ENCODE measurements at regions not wholly inside any gene's neighbourhood (a gene's known extent, or its start where the extent isn't known, plus 50 kb on each side); places are given as distances from the start of the nearest gene placed in this dataset.

- H3K27ac Mint-ChIP-seq (ENCODE audit: unreplicated experiment) = no peak overlapping the region
- H3K4me3 ChIP-seq (ENCODE audit: low read depth, low read length) = no peak overlapping the region
- ChIA-PET CTCF (no interaction called here), POLR2A (no interaction called here)
- intact Hi-C loops (cut with micrococcal nuclease; ENCODE audit: unreplicated experiment) = no loop called here
- no peaks in the 10 kb centered on the region for H3K36me3 ChIP-seq (ENCODE audit: control insufficient read depth, insufficient read depth, low read length)
- DNase-seq = no peak
- H3K4me1 Mint-ChIP-seq (ENCODE audit: low read depth, unreplicated experiment) = no peaks in the 10 kb centered on the region
- H3K27me3 Mint-ChIP-seq (ENCODE audit: insufficient read depth, unreplicated experiment) = peaks cover 20% of the 10 kb centered on the region
- BruUV-seq (replicated peaks) = no TSS peak
- H3K27me3 ChIP-seq (replicated peaks; ENCODE audit: control insufficient read depth, insufficient read depth, low read length) = no peaks in the 10 kb centered on the region
- TF ChIP-seq, protein P1, sequence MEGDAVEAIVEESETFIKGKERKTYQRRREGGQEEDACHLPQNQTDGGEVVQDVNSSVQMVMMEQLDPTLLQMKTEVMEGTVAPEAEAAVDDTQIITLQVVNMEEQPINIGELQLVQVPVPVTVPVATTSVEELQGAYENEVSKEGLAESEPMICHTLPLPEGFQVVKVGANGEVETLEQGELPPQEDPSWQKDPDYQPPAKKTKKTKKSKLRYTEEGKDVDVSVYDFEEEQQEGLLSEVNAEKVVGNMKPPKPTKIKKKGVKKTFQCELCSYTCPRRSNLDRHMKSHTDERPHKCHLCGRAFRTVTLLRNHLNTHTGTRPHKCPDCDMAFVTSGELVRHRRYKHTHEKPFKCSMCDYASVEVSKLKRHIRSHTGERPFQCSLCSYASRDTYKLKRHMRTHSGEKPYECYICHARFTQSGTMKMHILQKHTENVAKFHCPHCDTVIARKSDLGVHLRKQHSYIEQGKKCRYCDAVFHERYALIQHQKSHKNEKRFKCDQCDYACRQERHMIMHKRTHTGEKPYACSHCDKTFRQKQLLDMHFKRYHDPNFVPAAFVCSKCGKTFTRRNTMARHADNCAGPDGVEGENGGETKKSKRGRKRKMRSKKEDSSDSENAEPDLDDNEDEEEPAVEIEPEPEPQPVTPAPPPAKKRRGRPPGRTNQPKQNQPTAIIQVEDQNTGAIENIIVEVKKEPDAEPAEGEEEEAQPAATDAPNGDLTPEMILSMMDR (IDR thresholded peaks at IDR 0.05; ENCODE audit: insufficient read depth in 1 of 2, low read depth in 1 of 2, low read length in 1 of 2, severe bottlenecking in 1 of 2, unreplicated experiment in 1 of 2) = no peak
- no peaks in the 10 kb centered on the region for H3K36me3 Mint-ChIP-seq (ENCODE audit: insufficient read depth, unreplicated experiment)
- H3K4me1 ChIP-seq = no peaks in the 10 kb centered on the region
- H3K9me3 Mint-ChIP-seq (ENCODE audit: unreplicated experiment) = peaks cover 19% of the 10 kb centered on the region
- H3K4me3 Mint-ChIP-seq (ENCODE audit: unreplicated experiment) = no peak overlapping the region
- no peaks in the 10 kb centered on the region; the same call in 1 of the 2 replicates for H3K9me3 ChIP-seq
Measured at GRCh38 chr2:121837591-121837990, 82.1 kb downstream of the TSN start.

DNA sequence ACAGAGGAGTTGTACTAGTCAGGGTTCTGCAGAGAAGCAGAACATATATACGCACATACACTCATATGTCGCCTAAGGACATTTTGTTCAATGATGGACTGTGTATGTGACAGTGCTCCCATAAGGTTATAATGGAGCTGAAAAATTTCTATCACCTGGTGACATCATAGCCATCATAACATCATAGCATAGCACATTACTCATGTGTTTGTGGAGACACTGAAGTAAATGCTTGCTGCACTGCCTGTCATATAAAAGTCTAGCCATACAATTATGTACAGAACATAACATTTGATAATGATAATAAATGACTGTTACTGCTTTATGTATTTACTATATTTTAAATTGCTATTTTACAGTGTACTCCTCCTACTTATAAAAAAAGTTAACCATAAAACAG lies 83.1 kb downstream of the TSN start:
- BruUV-seq (replicated peaks) = no TSS peak
- Mint-ChIP-seq H3K27me3 (ENCODE audit: insufficient read depth, unreplicated experiment) (peaks cover 19% of the 10 kb centered on the region), H3K36me3 (ENCODE audit: insufficient read depth, unreplicated experiment) (no peaks in the 10 kb centered on the region), H3K27ac (ENCODE audit: unreplicated experiment) (no peak overlapping the region), H3K4me3 (ENCODE audit: unreplicated experiment) (no peak overlapping the region), H3K4me1 (ENCODE audit: low read depth, unreplicated experiment) (no peaks in the 10 kb centered on the region), H3K9me3 (ENCODE audit: unreplicated experiment) (peaks cover 19% of the 10 kb centered on the region)
- Histone ChIP-seq H3K27me3 (replicated peaks; ENCODE audit: control insufficient read depth, insufficient read depth, low read length) (no peaks in the 10 kb centered on the region), H3K36me3 (ENCODE audit: control insufficient read depth, insufficient read depth, low read length) (no peaks in the 10 kb centered on the region), H3K9me3 (no peaks in the 10 kb centered on the region; the same call in 1 of the 2 replicates), H3K4me1 (no peaks in the 10 kb centered on the region), H3K4me3 (ENCODE audit: low read depth, low read length) (no peak overlapping the region)
- DNase-seq = no peak
- intact Hi-C loops (cut with micrococcal nuclease; ENCODE audit: unreplicated experiment) = no loop called here
- ChIA-PET POLR2A (no interaction called here), CTCF (no interaction called here)
- TF ChIP-seq, protein P1 (IDR thresholded peaks at IDR 0.05; ENCODE audit: insufficient read depth in 1 of 2, low read depth in 1 of 2, low read length in 1 of 2, severe bottlenecking in 1 of 2, unreplicated experiment in 1 of 2) = no peak

DNA sequence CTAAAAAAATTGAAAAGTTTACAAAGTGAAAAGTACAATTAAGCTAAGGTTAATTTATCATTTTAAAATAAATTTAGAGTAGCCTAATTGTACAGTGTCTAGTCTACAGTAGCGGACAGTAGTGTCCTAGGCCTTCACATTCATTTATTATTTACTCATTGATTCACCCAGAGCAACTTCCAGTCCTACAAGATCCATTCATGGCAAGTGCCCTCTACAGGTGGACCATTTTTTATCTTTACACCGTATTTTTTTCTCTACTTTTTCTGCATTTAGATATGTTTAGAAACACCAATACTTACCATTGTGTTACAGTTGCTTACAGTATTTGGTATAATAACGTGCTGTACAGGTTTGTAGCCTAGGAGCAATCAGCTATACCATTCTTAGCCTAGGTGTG lies 84.1 kb downstream of the TSN start:
- TF ChIP-seq, protein P1 (IDR thresholded peaks at IDR 0.05; ENCODE audit: insufficient read depth in 1 of 2, low read depth in 1 of 2, low read length in 1 of 2, severe bottlenecking in 1 of 2, unreplicated experiment in 1 of 2) = no peak
- CTCF ChIA-PET = no interaction called here

More for the DNA sequence above, 84.1 kb downstream of the TSN start:
- H3K9me3 Mint-ChIP-seq (ENCODE audit: unreplicated experiment) = peaks cover 19% of the 10 kb centered on the region
- H3K36me3 Mint-ChIP-seq (ENCODE audit: insufficient read depth, unreplicated experiment) = no peaks in the 10 kb centered on the region
- H3K36me3 ChIP-seq (ENCODE audit: control insufficient read depth, insufficient read depth, low read length) = no peaks in the 10 kb centered on the region
- no peak for DNase-seq
- H3K27ac Mint-ChIP-seq (ENCODE audit: unreplicated experiment) = no peak overlapping the region
- BruUV-seq (replicated peaks) = no TSS peak
- intact Hi-C loops (cut with micrococcal nuclease; ENCODE audit: unreplicated experiment) = no loop called here
- peaks cover 16% of the 10 kb centered on the region for H3K27me3 Mint-ChIP-seq (ENCODE audit: insufficient read depth, unreplicated experiment)
- no peaks in the 10 kb centered on the region for H3K4me1 Mint-ChIP-seq (ENCODE audit: low read depth, unreplicated experiment)
- no peak overlapping the region for H3K4me3 Mint-ChIP-seq (ENCODE audit: unreplicated experiment)
- H3K27me3 ChIP-seq (replicated peaks; ENCODE audit: control insufficient read depth, insufficient read depth, low read length) = no peaks in the 10 kb centered on the region
- H3K4me1 ChIP-seq = no peaks in the 10 kb centered on the region
- no peak overlapping the region for H3K4me3 ChIP-seq (ENCODE audit: low read depth, low read length)
- POLR2A ChIA-PET = no interaction called here
- no peaks in the 10 kb centered on the region; the same call in 1 of the 2 replicates for H3K9me3 ChIP-seq
